ENCODE measurements at regions not wholly inside any gene's neighbourhood (a gene's known extent, or its start where the extent isn't known, plus 50 kb on each side); places are given as distances from the start of the nearest gene placed in this dataset.

DNA sequence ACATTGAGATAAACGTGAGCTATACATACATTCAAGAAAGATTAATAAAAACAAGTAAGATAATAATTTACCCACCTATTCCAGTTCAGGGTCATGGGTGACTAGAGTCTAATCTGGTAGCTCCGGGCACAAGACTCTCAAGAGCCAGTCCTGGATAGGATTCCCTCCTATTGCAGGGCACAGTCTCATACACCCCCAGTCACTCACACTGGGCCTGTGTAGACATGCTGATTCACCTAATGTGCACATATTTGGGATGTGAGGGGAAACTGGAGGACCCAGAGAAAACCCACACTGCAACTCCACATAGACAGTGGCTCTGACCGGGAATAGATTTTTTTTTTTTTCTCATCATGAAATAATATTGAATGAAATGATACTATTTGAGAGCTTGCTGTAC, 81.5 kb upstream of the THUMPD2 start:
- no peak for TF ChIP-seq TAF1 (IDR thresholded peaks at IDR 0.05; ENCODE audit: borderline replicate concordance, low read depth, low read length)
- no peak for TF ChIP-seq POLR2A (IDR thresholded peaks at IDR 0.05; ENCODE audit: low read depth, low read length)
- TF ChIP-seq POLR2AphosphoS5 (IDR thresholded peaks at IDR 0.05; ENCODE audit: low read depth, low read length), result no peak
